Kidney capillary endothelial cell (primary cell): ENCODE measurements at regions not wholly inside any gene's neighbourhood (a gene's known extent, or its start where the extent isn't known, plus 50 kb on each side); places are given as distances from the start of the nearest gene placed in this dataset.

ENCODE experiments used
- DNase-seq: peaks from one replicate; pipeline ENCODE4 v3.0.0-alpha.2; 2018; ENCODE audit warnings: low spot score

DNA sequence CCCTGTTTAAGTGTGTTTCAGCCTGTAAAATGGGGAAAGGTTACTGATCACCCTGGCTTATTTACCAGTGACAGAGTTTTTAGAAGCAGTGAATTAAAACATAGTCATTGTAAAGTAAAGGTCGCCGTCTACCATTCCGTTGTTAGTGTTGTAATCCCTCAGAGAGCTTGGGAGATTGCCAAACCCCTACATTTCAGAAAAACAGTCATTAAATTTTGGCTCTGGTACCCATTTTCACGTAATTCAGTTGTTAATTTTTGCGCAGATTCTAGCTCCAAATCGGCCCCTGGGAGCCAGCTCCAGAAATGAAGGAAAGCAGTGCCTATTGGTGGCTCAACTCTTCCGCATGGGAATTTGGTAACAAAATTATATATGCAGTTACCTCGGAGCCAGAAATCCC lies 127.7 kb upstream of the AJAP1 start:
- no peak for DNase-seq

DNA sequence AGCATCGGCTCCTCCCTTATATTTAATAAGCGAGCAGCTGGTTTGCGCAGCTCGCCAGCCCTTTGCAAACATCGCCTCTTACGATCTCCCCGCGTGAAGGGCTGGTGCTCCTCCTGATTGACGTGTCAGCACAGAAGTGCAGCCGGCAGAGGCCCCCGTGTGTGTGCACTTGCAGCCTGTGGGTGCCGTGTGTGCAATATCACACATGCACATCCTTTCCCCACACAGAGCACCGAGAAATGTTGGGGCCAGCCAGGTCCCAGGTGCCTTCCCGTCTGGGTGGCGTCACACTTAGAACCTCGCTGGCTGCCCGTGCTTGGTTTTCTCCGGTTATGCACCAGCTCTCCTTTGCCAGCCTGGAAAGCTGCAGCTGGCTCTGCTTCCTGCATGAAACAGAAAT lies 126.6 kb upstream of the AJAP1 start:
- DNase-seq: no peak

- DNase-seq: no peak
Measured at GRCh38 chr1:4528590-4528989, 125.8 kb upstream of the AJAP1 start.

DNA sequence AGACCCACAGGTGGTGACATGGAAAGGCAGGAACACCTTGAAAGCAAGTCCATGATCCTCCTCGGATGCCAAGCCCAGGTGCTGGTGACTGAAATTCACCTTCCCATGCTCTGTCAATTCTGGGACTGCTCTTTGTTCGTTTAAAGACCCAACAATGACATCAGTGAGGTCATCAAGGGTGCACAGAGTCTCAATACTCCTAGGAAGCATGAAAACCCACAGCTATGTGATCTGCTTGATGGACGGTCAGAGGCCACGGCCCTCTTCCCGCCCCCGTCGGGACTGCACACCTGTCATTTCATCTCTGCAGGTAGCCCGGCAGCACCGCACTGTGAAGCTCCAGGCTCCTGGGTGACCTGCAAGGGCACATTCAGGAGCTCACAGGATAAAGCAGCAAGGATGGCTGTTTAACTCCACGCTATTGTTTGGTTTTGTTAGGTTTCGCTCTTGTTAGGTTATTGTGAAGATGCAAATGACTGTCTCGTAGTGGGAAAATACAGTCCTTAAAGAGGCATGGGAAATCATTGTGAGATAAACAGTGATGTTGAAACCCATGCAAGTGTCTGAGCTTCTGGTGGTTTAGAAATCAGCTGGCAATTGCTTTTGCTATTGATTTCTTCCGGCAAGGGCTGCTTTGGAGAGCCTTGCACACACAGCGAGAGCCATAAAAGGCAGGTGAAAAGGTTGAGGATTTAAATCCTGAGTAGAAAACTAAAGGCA lies 124.8 kb upstream of the AJAP1 start:
- no peak for DNase-seq

DNA sequence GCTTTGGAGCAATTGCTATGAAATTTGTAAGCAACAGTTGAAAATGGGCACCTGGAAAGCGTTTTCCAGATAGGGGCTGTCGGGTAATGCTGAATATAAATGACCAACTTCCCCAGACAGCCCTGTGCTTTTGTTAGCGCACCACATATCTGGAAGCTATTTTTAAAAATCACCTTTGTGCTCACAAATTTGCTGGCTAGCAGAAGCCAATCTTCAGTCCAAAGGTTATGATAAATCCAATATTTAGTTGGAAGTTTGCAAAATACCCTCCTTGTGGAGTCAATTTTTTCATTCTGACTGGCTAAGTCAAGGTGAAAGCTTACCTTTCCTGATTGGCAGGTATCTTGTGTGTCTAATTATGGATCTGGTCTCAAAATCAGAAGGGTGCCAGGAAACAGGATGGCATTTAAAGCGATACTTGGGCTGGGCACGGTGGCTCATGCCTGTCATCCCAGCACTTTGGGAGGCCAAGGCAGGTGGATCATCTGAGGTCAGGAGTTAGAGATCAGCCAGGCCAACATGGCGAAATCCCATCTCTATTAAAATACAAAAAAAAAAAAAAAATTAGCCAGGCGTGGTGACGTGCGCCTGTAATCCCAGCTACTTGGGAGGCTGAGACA lies 124.1 kb upstream of the AJAP1 start:
- DNase-seq: no peak

DNA sequence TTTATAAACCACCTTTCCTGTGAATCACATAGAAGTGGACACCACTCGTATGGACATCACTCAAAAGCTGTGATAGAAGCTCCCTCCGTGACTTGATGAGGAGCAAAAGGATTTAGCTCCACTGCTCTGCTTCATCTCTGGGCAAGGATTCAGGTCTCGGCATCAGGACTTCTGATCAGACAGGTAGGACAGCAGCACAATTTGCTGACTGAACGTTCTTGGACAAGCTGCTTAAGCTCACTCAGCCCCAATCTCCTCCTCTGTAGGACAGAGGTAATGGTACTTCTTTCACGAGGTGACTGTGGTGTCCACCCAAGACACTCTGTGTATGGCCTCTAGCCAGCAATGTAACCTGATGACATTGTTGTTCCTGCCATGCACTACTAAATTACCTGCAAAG lies 122.6 kb upstream of the AJAP1 start:
- DNase-seq: no peak

DNA sequence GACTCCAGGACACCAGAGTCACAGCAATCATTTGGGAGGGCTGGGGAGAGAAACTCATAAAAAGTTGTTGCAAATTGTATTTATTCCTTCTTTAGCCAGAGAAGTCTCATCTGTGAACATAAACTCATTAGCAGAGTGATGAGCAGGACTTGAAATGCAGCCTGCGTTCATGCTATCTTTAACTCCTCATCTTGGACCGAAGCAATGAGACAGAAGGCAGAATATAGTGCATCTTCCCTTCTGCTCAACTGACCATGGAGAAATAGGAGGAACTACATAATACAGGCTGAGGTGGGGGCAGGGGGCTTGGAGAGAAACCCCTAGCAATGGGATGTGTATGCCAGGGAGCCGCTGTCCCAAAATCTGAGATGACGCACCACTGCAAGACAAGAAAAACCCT lies 121.8 kb upstream of the AJAP1 start:
- no peak for DNase-seq

DNA sequence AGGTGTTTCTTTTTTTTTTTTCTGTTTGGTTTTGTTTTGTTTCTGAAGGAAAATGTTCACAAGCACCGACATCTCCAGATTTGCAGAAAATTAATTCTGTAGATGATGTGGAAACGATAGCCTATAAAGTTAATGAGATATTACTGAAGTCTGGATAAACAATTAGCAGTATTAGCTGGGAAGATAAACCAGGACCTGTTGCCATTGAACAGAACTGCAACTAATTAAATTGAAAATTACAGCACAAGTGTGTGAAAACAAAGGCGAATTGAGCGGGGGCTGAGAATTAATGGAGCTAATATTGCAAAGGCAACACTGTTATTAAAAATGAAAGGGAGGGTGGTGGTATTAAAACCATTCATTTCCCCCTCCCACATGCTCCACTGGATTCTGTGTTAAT lies 107.5 kb upstream of the AJAP1 start:
- DNase-seq: no peak

GRCh38 chr1:4549930-4550329 lies 104.5 kb upstream of the AJAP1 start:
- DNase-seq: no peak

DNA sequence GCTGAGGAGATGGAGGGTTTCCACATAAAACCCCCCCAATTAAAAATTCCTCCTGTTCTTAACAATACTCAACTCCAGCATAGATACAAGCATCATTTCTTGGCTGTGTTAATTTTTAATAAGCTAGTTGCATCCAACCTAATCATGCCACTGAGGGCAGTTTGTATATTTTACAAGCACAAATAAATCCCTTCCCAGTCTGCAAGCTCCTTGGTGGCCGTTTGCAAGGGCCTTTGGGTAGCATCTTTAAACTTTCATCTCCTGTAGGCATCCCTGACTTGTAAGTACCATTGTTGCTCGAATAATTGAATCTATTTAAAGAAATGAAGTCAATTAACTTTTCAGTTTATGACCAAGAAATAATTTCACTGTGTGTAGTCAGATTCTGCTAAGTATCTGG lies 103.5 kb upstream of the AJAP1 start:
- DNase-seq: no peak

DNA sequence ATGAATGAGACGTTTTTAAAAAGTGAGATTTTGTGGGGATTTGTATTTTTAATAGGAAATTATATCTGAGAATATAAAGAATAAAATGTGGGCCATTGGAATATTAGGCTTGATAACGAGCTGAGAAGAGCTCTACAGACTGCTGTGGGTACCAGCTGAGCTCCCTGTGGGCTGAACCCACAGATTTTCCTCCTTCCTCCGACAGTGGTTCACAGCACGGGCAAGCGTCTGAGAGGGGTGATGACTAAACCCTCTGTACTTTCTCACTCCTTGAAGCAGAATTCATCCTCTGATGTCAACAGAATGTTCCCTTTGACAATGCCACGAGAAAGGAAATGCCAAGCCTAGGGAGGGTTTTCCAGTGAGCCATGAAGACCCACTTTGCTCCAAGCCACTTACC lies 102.7 kb upstream of the AJAP1 start:
- no peak for DNase-seq

DNA sequence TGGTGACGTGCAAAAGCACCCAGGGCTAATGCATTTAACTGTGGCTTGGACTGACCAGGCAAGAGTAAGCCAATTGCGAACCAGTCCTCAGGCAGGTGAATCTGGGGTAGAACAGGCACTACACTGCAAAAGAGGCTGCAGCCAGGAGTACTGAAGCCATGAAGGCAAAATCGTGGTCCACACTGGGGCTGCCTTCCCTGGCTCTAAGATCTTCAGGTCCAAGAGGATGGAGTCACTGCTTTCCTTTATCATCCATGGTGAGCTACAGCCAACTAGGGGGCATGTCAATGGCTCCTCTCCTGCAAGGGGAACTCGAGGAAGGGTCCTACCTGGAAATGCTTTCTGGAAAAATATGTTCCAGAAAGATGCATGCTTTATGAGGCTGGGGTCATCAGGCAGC lies 100.6 kb upstream of the AJAP1 start:
- no peak for DNase-seq

DNA sequence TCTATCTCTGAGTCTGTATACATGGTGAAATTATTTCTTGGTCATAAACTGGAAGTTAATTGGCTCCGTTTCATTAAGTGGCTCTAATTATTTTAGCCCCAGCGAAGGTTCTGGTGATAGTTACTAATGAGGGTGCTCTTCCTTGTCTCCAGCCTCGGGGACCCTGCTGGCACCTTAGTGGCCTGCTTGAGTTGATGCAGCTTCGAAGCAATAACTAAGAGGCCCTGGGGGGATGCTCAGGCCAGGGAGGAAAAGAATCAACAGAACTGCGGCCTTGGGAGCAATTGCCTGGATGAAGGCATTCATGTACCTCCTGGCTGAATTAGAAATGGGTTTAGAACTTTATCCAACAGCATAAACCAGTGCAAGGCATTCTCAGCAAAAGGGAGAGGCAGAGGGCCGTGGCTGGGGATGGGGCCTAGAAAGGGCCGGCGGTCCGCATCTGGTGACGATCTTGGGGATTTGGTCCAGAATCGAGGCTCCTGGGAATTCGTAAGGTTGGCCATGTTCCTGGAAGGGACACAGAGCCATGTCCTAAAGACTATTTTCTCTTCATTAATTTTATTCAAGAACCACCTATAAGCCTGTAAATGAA lies 100.0 kb upstream of the AJAP1 start:
- no peak for DNase-seq

DNA sequence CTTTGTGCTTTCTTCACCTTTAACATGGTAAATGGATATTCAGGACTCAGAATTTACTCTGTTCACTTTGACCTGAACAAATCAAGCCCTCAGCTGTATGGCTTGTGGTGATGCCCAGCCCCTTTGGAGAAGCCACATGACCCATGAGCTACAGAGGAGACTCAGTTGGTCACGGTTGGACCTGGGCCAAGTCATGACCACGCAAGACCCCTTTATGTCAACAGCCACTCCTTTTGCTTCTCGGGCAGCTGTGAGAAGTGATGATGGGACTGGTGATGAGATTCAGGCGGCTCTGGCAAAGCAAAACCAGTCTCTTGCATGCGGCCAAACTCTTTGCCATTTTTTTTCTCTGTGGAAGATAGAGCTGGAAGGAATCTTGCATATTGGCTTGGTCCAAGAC lies 96.5 kb upstream of the AJAP1 start:
- no peak for DNase-seq

GRCh38 chr1:4561205-4561604 lies 93.2 kb upstream of the AJAP1 start:
- no peak for DNase-seq

DNA sequence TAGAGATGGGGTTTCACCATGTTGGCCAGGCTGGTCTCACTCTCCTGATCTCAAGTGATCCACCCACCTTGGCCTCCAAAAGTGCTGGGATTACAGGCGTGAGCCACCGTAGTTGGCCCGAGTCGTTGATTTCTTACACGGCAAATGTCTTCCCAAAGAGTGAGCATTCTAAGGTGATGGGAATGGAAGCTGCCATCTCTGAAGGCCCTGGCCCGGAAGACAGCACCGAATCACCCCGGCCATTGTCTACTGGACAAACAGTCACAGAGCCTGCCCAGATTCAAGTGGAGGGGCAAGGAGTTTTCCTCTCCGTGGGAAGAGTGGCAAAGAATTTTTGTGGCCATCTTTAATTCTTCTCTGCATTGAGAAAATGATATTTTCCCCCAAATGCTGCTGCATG lies 92.1 kb upstream of the AJAP1 start:
- DNase-seq: no peak

DNA sequence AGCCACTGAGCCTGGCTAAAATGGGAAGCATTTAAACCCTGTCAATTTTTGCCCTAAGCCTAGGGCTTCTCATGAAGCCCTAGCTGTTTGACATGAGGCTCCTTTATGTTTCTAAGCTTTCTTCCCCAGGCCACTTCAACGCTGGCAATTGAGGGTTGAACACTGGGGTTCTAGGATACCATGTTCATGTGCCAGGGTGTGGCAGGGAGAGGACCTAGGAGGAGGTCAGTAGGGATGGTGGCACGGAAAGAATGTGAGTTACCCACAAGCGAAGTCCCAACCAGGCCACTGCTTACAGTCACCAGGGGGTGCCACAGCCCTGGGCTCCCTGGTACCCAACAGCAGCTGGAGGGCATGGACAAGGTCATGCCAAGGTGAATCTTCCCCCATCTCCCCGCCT lies 90.8 kb upstream of the AJAP1 start:
- no peak for DNase-seq

DNA sequence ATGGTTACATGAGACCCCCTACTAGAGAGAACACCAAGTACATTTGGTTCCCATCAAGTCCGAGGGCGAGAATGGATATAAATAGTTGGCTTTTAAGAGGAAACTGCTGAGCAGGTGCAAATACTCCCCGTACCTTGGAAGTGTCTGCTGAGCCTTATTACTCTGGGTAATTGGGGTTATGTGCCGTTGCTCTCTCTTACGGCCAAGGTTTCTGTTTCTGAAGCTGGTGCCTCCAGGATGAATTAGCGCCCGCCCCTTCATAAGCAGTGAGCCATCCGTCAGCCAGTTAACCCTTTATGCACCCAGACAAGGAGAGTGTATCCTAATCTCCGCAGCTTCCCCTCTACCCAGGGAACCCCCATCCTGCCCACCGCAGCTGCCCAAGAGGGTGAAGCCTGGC lies 90.4 kb upstream of the AJAP1 start:
- no peak for DNase-seq

- DNase-seq: no peak
Measured at GRCh38 chr1:4565166-4565565, 89.2 kb upstream of the AJAP1 start.

GRCh38 chr1:4565801-4566449 lies 88.5 kb upstream of the AJAP1 start:
- DNase-seq: no peak

GRCh38 chr1:4571263-4571662 lies 83.1 kb upstream of the AJAP1 start:
- no peak for DNase-seq

DNA sequence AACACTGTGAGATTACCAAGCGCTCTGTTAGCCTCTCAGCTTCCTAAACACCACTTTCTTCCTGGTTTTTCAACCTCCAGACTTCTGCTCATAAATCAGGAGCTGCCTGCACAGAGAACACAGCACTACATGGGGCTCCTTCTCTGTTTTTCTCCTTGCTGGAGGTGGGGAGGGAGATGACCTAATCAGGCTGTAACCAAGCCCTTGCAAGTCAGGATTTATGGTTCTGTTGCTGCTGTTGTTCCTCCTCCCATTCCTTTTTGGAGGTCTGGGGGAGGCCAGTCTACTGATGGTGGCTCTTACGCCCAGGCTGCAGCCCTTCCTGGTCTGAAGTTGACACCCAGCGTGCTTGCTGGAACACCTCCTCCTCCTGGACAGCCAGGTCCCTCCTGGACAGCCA lies 80.9 kb upstream of the AJAP1 start:
- no peak for DNase-seq

DNA sequence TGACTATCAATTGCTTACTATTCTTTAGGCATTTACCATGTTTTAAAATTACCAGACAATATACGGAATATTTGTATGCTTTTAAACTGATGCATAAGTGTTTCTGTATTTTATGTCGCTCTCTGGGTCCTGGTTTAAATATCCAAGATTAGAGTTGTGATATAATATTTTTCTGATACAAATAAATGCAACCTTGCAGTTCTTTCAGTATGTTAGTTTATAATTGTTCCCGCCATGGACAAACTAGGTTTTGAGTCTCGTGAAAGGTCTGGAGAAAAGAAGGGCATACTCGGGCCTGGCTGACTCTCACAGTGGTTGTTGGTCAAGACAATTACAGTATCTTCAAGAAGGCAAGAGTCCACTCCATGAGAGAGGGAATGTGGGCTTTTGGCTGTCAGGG lies 72.6 kb upstream of the AJAP1 start:
- DNase-seq: no peak
